SK-MEL-5 (cell line): ENCODE measurements at regions not wholly inside any gene's neighbourhood (a gene's known extent, or its start where the extent isn't known, plus 50 kb on each side); places are given as distances from the start of the nearest gene placed in this dataset.

Source experiments
- DNase-seq: peaks from one replicate; pipeline ENCODE4 v3.0.0-alpha.2; 2016; ENCODE audit warnings: low read depth, low spot score
- in situ Hi-C: cut with HindIII; loops from 2 replicates; pipeline ENCODE4 v1.10.0; 2016; ENCODE audit warnings: low sequenced_read_pairs, high pct_unique_total_duplicates, low pct_unique_long_range_greater_than_20kb

- in situ Hi-C loops, result no loop called here
- no peak for DNase-seq
These were observed 1201.1 kb upstream of the SLC10A2 start for GRCh38 chr13:104267206-104267811.

GRCh38 chr13:104256701-104257100, 1190.5 kb upstream of the SLC10A2 start:
- DNase-seq, result no peak
- in situ Hi-C loops, result no loop called here

- no peak for DNase-seq
- in situ Hi-C loops, result no loop called here
These were observed 1187.0 kb upstream of the SLC10A2 start for GRCh38 chr13:104253063-104253680.

GRCh38 chr13:104251931-104252330, 1185.7 kb upstream of the SLC10A2 start:
- in situ Hi-C loops, result no loop called here
- DNase-seq, result no peak

GRCh38 chr13:104246955-104247354, 1180.7 kb upstream of the SLC10A2 start:
- no peak for DNase-seq
- in situ Hi-C loops, result no loop called here

- DNase-seq, result no peak
- in situ Hi-C loops, result no loop called here
These were observed 1140.3 kb upstream of the SLC10A2 start for GRCh38 chr13:104206450-104207044.

GRCh38 chr13:104204177-104204576, 1138.0 kb upstream of the SLC10A2 start:
- in situ Hi-C loops, result no loop called here
- peak; percentile 40 for DNase-seq

- DNase-seq, result no peak
- in situ Hi-C loops, result no loop called here
These were observed 1132.6 kb upstream of the SLC10A2 start for GRCh38 chr13:104198801-104199200.

GRCh38 chr13:104196611-104197010, 1130.4 kb upstream of the SLC10A2 start:
- in situ Hi-C loops, result no loop called here
- peak; percentile 9 for DNase-seq

- in situ Hi-C loops, result no loop called here
- DNase-seq, result no peak
These were observed 1115.5 kb upstream of the SLC10A2 start for GRCh38 chr13:104181526-104182231.

- in situ Hi-C loops, result no loop called here
- DNase-seq, result no peak
These were observed 1104.9 kb upstream of the SLC10A2 start for GRCh38 chr13:104170980-104171555.

- peak; percentile 81 for DNase-seq
- in situ Hi-C loops, result no loop called here
These were observed 1097.8 kb upstream of the SLC10A2 start for GRCh38 chr13:104163866-104164630.

- DNase-seq, result no peak
- in situ Hi-C loops, result no loop called here
These were observed 1094.3 kb upstream of the SLC10A2 start for GRCh38 chr13:104160536-104160935.

- in situ Hi-C loops, result no loop called here
- peak; percentile 11 for DNase-seq
These were observed 1077.7 kb upstream of the SLC10A2 start for GRCh38 chr13:104143760-104144416.

- no peak for DNase-seq
- in situ Hi-C loops, result no loop called here
These were observed 1074.3 kb upstream of the SLC10A2 start for GRCh38 chr13:104140552-104140951.

- no peak for DNase-seq
- in situ Hi-C loops, result no loop called here
These were observed 1071.2 kb upstream of the SLC10A2 start for GRCh38 chr13:104137416-104137815.

GRCh38 chr13:104132849-104133248, 1066.6 kb upstream of the SLC10A2 start:
- DNase-seq, result no peak
- in situ Hi-C loops, result no loop called here
